GM12874 (cell line): ENCODE measurements at regions not wholly inside any gene's neighbourhood (a gene's known extent, or its start where the extent isn't known, plus 50 kb on each side); places are given as distances from the start of the nearest gene placed in this dataset.

Experiments
- CTCF ChIP-seq: IDR thresholded peaks from 2 replicates; pipeline ENCODE4 v1.5.1; 2011; ENCODE audit warnings: low read depth, mild to moderate bottlenecking, control low read depth, low read length, moderate library complexity; ENCODE audit not compliant: insufficient read depth

DNA sequence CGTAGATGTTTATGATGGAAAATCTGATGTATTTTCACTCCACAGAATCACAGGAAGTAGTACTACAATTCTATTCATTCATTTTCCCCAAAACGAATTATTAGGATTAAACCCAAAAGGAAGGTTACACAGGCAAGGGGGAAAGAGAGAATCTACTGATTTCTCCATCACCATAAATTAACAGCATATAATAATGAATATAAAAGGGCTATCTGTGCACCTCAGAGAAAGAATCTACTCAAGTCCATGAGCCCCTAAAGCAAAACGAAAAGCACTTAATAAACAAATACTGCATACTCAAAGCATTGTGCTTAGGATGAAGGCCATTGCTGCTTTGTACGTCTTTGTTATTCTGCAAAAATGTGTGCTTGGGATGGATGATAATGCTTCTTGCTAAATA is 740.5 kb upstream of the SEMA6A start:
- TF ChIP-seq CTCF = no peak

GRCh38 chr5:117302949-117303348 is 728.3 kb upstream of the SEMA6A start:
- no peak for TF ChIP-seq CTCF

DNA sequence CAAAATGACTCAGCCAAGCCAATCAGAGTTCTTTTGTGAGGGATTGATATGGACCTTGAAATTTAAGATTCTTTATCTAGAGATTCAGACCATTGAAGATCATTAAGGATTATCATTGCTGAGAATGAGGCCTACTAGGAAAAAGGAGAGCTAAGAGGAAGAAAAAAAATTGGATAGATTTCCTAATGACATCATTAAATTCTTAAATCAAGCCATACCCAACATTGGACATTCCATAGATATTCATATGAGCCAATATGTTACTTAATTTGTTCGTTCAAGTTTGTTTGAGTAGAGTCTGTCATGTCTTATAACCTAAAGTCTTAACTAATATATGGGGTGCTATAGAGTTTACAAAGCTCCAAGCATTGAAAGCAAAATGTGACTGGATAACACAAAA is 727.9 kb upstream of the SEMA6A start:
- no peak for TF ChIP-seq CTCF

DNA sequence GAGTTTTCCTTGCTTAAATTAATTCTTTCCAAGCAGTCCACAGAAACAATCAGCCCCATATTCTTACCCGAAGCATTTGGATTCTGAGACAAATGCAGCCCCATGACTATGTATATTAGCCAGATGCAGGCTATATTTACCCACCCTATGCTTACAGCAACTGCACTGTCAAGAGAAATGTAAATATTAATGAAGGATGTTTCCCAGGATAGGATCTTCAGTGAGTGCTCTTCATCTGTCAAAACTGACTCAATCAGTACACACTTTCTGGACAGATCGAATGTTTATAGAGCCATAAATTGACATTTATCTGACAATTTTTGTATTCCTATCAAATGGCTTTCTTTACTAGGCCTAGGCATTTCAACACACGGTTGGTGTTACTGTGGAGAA is 725.3 kb upstream of the SEMA6A start:
- TF ChIP-seq CTCF = no peak

DNA sequence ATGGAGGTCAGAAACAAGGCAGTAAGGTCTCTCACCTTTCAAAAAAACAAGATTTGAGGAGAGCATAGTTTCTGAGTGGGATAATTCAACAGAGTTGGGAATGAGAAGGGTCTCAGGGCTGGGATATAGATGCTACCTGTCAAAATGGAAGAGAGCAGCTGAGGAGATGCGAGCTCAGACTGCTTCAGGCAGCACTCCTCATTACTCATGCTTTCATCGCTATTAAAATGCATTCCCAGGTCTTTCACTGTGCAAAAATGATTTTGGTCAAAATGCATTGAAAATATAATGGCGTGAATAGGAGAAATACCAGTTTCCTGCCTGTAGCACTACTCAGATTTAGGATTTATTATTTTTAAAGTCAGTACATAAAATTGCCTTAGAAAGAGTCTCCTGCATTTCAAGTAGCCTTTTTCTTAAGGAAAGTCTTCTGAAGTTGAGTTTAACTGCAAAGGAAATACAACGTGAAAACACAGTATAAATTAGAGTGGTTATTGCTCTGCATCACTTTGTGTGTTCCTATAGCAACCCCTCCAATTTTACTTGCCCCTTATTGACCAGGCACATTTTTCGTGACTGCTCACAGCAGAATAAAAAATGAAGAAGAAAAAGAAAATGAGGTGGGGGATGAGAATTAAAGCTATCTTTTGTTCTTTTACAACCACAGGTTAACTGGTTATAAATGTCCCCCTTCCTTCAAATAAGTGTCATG is 724.8 kb upstream of the SEMA6A start:
- TF ChIP-seq CTCF = no peak

DNA sequence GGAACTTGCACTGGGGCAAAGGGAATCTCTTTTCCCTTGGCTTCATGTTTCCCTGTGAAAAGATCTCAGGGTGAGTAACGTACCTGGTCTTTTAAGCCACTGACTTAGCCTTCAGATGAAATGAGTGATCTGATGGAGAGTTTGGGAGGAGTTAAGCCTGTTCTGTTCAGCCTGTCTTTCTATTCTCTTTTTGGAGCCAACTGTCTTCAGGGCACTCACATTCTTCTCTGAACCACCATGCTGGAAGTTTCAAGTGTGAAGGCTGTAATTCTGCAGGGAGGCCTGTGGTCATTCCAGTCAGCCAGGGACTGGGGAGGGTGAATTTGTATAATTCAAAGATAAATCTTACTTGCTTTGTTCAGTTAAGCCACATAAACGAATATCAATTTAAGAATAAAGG is 722.2 kb upstream of the SEMA6A start:
- TF ChIP-seq CTCF = no peak

- TF ChIP-seq CTCF = no peak
These were observed 721.3 kb upstream of the SEMA6A start for GRCh38 chr5:117295941-117296340.
